ENCODE measurements at regions not wholly inside any gene's neighbourhood (a gene's known extent, or its start where the extent isn't known, plus 50 kb on each side); places are given as distances from the start of the nearest gene placed in this dataset.

DNA sequence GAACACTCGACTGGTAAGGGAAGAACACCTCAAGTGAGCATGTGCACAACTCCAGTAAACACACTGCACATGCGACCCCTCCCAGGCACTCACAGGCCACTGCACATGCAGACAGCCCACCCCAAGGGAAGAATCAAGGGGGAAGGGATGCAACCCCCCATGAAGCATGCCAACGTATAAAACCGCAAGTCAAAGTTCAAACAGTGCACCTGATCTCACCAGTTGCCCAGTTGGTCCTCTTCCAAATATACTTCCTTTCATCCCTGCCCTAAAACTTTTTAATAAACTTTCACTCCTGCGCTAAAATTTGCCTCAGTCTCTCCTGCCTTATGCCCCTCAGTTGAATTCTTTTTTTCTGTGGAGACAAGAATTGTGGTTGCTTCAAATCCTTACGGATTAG, 51.0 kb upstream of the TOM1L1 start:
- H2BK5ac ChIP-seq (ENCODE audit: low read depth, low read length) = no peak overlapping the region
- H4K91ac ChIP-seq (replicated peaks; ENCODE audit: insufficient read length, low read length) = no peak overlapping the region
- H3K79me2 ChIP-seq (ENCODE audit: control insufficient read depth in 1 of 2, insufficient read depth in 2 of 2, low read length in 2 of 2) = no peaks in the 10 kb centered on the region
- no peaks in the 10 kb centered on the region for H4K20me1 ChIP-seq (replicated peaks in 1 of 2; ENCODE audit: control insufficient read depth in 1 of 2, insufficient read depth in 2 of 2, low read length in 2 of 2)
- H3K4me1 ChIP-seq (replicated peaks in 1 of 4; ENCODE audit: control insufficient read depth in 3 of 4, insufficient read depth in 4 of 4, low read length in 3 of 4) = 0 out of 7 replicates have a peak, but pooled peaks cover 0 to 2% (median 0%) of the 10 kb centered on the region in 4 experiments
- no peak overlapping the region for H2AK5ac ChIP-seq (ENCODE audit: low read depth, low read length)
- TF ChIP-seq, protein P1, sequence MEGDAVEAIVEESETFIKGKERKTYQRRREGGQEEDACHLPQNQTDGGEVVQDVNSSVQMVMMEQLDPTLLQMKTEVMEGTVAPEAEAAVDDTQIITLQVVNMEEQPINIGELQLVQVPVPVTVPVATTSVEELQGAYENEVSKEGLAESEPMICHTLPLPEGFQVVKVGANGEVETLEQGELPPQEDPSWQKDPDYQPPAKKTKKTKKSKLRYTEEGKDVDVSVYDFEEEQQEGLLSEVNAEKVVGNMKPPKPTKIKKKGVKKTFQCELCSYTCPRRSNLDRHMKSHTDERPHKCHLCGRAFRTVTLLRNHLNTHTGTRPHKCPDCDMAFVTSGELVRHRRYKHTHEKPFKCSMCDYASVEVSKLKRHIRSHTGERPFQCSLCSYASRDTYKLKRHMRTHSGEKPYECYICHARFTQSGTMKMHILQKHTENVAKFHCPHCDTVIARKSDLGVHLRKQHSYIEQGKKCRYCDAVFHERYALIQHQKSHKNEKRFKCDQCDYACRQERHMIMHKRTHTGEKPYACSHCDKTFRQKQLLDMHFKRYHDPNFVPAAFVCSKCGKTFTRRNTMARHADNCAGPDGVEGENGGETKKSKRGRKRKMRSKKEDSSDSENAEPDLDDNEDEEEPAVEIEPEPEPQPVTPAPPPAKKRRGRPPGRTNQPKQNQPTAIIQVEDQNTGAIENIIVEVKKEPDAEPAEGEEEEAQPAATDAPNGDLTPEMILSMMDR (IDR thresholded peaks at IDR 0.05; ENCODE audit: control extremely low read depth in 1 of 3, insufficient read depth in 1 of 3, low read depth in 1 of 3, low read length in 3 of 3) = no peak
- TF ChIP-seq ASH2L (IDR thresholded peaks at IDR 0.05; ENCODE audit: low read length) (no peak), NANOG (IDR thresholded peaks at IDR 0.05; ENCODE audit: insufficient read depth, low read depth, low read length, poor library complexity, severe bottlenecking) (no peak), MAFK (IDR thresholded peaks at IDR 0.05; ENCODE audit: low read depth, low read length) (no peak)
- H2BK20ac ChIP-seq (ENCODE audit: low read length) = no peak overlapping the region
- no peak for FAIRE-seq
- no peak overlapping the region for H3K18ac ChIP-seq (ENCODE audit: extremely low read depth, low read length)
- CTCF ChIA-PET (ENCODE audit: partially characterized antibody) = interaction anchor here (0.9 kb wide), 1 partner anchor 95 kb away, joined by 4 read pairs; no protein-coding TSS in a partner anchor
- H2BK12ac ChIP-seq (ENCODE audit: low read depth, low read length) = no peak overlapping the region
- H3K4me2 ChIP-seq (ENCODE audit: insufficient read depth in 1 of 2, low read depth in 2 of 2, low read length in 2 of 2) = no peak overlapping the region
- H3K56ac ChIP-seq (replicated peaks; ENCODE audit: insufficient read length, low read depth, low read length) = no peak overlapping the region
- no peak overlapping the region for H3K14ac ChIP-seq (ENCODE audit: insufficient read length)
- H3K4me3 ChIP-seq (ENCODE audit: extremely low read depth in 1 of 4, insufficient read depth in 2 of 4, low read depth in 3 of 4, low read length in 4 of 4) = no peak overlapping the region
- 93% methylated on average over 6 of the region's 6 CpGs; no CpG with 5 or more reads in 1 of the 2 experiments for WGBS, 2 experiments (ENCODE audit: extremely low coverage in 1 of 2, insufficient coverage in 1 of 2, insufficient read length in 1 of 2, insufficient replicate concordance in 2 of 2, low coverage in 1 of 2, low lambda C conversion rate in 2 of 2, missing lambda C conversion rate in 1 of 2)
- H3K9ac ChIP-seq (replicated peaks in 1 of 4; ENCODE audit: extremely low read depth in 1 of 4, low read depth in 3 of 4, low read length in 3 of 4) = no peak overlapping the region
- POLR2A ChIA-PET (ENCODE audit: partially characterized antibody) = no interaction called here
- no peak overlapping the region for H4K8ac ChIP-seq (ENCODE audit: extremely low read depth, insufficient read depth, low read length)
- no peaks in the 10 kb centered on the region for H3K23me2 ChIP-seq (ENCODE audit: low read depth, low read length)
- no peak overlapping the region for H2BK120ac ChIP-seq (replicated peaks; ENCODE audit: low read depth, low read length)
- H3K9me3 ChIP-seq (ENCODE audit: insufficient read depth in 2 of 2, low read depth in 1 of 2, low read length in 1 of 2) = no peaks in the 10 kb centered on the region
- H2AFZ ChIP-seq (ENCODE audit: low read length) = no peak overlapping the region
- H3K36me3 ChIP-seq (ENCODE audit: control insufficient read depth in 2 of 4, insufficient read depth in 4 of 4, low read length in 3 of 4) = no peaks in the 10 kb centered on the region
- no peak overlapping the region for H3K27ac ChIP-seq (ENCODE audit: low read depth, low read length)
- DNase-seq (ENCODE audit: low read depth in 1 of 2, low spot score in 2 of 2) = no peak
- H3K4ac ChIP-seq (replicated peaks; ENCODE audit: insufficient read length, low read depth, low read length) = no peak overlapping the region
- no peak overlapping the region for H4K5ac ChIP-seq (ENCODE audit: insufficient read length, low read depth, low read length)
- no peaks in the 10 kb centered on the region for H3K79me1 ChIP-seq (ENCODE audit: low read depth, low read length)
- no peaks in the 10 kb centered on the region for H3K27me3 ChIP-seq (replicated peaks in 1 of 4; ENCODE audit: control insufficient read depth in 3 of 4, extremely low read depth in 1 of 4, insufficient read depth in 3 of 4, low read length in 3 of 4)
- H3K23ac ChIP-seq (ENCODE audit: insufficient read length) = no peak overlapping the region
- no peak overlapping the region for H2BK15ac ChIP-seq (ENCODE audit: low read length)
